Effector memory CD8-positive, alpha-beta T cell (primary cell): ENCODE measurements at regions not wholly inside any gene's neighbourhood (a gene's known extent, or its start where the extent isn't known, plus 50 kb on each side); places are given as distances from the start of the nearest gene placed in this dataset.
"Not testable (repeated sequence)": the region's sequence is repeated elsewhere in the genome, so short reads cannot be mapped to it uniquely, and the experiment has no call there.

Experiments used
- ATAC-seq: fragments of 150-1000 bp; cut with Tn5 transposase; replicated peaks from 2 replicates; pipeline ENCODE4 v1.10.0; 2021; ENCODE audit warnings: mild to moderate bottlenecking, moderate library complexity
- DNase-seq, 3 experiments: peaks; one replicate each; pipeline ENCODE4 v3.0.0; 2021
- H3K27ac Mint-ChIP-seq, 2 donors: one replicate each; pipeline ENCODE4 v1.8.0; 2022; ENCODE audit warnings: mild to moderate bottlenecking in 2 of 2, mixed read lengths in 2 of 2, moderate library complexity in 2 of 2
- H3K27me3 Mint-ChIP-seq, 2 donors: one replicate each; pipeline ENCODE4 v1.8.0; 2022; ENCODE audit warnings: mixed read lengths in 2 of 2
- H3K36me3 Mint-ChIP-seq: one replicate; pipeline ENCODE4 v1.8.0; 2022; ENCODE audit warnings: mild to moderate bottlenecking, moderate library complexity, mixed read lengths; ENCODE audit not compliant: insufficient read depth
- H3K4me1 Mint-ChIP-seq, 2 donors: one replicate each; pipeline ENCODE4 v1.8.0; 2022; ENCODE audit warnings: low read depth in 2 of 2, mixed read lengths in 2 of 2
- H3K4me3 Mint-ChIP-seq, 2 donors: one replicate each; pipeline ENCODE4 v1.8.0; 2022; ENCODE audit warnings: mild to moderate bottlenecking in 2 of 2, mixed read lengths in 2 of 2, moderate library complexity in 2 of 2
- H3K9me3 Mint-ChIP-seq, 2 donors: one replicate each; pipeline ENCODE4 v1.8.0; 2022; ENCODE audit warnings: mixed read lengths in 2 of 2

DNA sequence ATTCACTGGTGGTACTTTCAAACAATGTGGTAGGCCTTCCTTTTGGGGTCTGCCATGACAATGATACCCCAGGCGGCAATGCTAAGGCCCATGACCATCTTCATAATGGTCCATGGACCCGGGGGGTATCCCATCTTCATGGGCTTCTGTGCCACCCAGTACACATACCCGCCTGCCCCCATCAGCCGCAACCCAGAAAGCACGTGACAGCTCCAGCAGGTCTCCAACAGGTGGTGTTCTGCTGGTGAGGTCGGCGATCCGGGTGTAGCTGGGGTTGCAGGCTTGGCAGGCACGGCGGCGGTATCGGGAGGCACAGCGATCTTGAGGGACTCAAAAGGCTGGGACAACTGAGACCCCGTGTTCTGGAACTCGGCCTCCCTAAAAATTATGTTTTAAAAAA, 214.5 kb downstream of the SNRPN start:
- H3K27me3 Mint-ChIP-seq: no peaks in the 10 kb centered on the region
- H3K4me3 Mint-ChIP-seq: no peak overlapping the region
- no peaks in the 10 kb centered on the region for H3K4me1 Mint-ChIP-seq
- no peaks in the 10 kb centered on the region for H3K36me3 Mint-ChIP-seq
- ATAC-seq: no peak
- H3K27ac Mint-ChIP-seq: no peak overlapping the region
- peaks cover 0 to 2% of the 10 kb centered on the region in 2 donors for H3K9me3 Mint-ChIP-seq
- DNase-seq: no peak

DNA sequence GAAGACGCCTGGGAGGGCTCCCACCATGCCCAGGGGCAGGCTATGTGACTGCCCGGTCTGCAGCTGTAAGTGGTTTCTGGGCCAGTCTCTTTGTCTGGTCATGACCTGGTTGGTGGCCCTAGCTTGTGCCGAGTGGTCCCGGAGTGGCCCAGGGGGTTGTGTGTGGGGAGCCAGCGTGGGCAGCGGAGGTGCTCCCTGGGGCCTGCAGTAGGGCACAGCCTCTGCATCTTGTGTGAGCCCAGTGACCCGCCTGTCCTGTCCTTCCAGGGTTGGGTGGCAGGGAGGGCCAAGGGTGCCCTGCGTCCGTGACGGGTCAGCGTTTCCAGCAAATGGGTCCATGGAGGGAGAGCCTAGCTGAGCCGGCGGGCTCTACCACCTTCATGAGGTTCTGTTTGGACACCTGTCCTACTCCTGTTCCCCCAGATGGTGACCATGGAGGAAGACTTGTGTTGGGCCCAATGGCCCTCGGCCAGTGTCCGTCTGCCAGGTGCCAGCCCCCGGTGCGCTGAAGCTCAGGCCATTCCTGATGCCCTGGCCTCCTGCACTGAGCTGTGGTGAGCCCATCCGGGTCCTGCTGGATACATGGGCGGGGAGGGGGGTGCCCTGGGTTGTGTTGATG, 215.4 kb downstream of the SNRPN start:
- Mint-ChIP-seq H3K9me3 (peaks cover 4 to 8% of the 10 kb centered on the region in 2 donors), H3K4me1 (no peaks in the 10 kb centered on the region), H3K36me3 (no peaks in the 10 kb centered on the region), H3K27me3 (no peaks in the 10 kb centered on the region), H3K4me3 (no peak overlapping the region), H3K27ac (no peak overlapping the region)
- ATAC-seq (no peak), DNase-seq (no peak)

DNA sequence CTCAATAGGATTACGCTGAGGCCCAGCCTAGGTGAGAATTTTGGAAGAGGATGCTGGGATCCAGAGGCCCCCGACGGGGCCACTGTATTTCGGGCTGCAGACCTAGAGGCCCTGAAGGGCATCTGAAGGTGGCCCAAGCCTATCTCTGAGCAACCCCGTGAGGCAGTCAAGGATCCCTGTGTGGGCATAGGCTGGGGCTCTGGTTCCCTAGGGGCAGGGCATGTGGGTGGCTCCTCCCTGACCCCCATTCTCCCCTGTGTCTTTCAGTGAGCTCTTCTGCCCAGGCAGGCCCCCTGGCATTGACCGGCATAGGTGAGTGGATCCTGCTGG, 216.0 kb downstream of the SNRPN start:
- no peak for ATAC-seq
- Mint-ChIP-seq H3K27me3 (no peaks in the 10 kb centered on the region), H3K9me3 (peaks cover 4 to 8% of the 10 kb centered on the region in 2 donors), H3K27ac (no peak overlapping the region), H3K36me3 (no peaks in the 10 kb centered on the region), H3K4me3 (no peak overlapping the region), H3K4me1 (no peaks in the 10 kb centered on the region)
- DNase-seq: no peak

DNA sequence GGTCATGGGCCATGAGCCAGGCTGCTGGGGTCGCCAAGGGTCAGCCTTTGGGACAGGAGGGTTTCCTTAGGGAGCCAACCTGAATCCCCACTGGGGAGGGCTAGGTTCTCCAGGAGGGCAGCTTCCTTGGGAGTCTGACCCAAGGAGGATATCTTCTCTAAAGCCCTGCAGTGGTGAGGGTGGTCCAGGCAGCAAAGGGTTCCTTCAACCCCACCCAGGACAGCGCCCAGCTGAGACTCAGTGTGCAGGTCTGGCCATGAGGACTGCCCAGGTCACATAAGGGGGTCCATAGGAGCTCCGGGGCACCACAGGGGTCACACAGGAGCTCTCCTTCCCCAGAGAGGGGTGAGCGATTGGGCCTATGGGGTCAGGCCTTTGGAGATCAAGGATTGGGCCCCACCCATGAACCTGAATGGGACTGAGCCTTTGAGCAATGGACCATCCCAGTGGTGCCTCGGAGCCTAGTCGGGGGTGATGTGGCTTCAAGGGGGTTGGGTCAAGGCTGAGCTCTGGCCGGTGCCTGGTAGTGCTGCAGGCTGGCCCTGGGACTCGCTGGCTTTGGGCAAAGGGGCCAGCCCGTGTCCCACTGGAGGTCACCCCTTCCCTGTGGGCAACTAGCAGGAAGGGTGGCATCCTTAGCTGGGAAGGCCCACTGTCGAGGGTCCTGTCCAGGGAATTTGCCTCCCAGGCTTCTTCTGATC, 216.5 kb downstream of the SNRPN start:
- H3K4me3 Mint-ChIP-seq: no peak overlapping the region
- peaks cover 5 to 8% of the 10 kb centered on the region in 2 donors for H3K9me3 Mint-ChIP-seq
- DNase-seq (no peak), ATAC-seq (no peak)
- no peaks in the 10 kb centered on the region for H3K4me1 Mint-ChIP-seq
- no peak overlapping the region for H3K27ac Mint-ChIP-seq
- no peaks in the 10 kb centered on the region for H3K36me3 Mint-ChIP-seq
- H3K27me3 Mint-ChIP-seq: no peaks in the 10 kb centered on the region

DNA sequence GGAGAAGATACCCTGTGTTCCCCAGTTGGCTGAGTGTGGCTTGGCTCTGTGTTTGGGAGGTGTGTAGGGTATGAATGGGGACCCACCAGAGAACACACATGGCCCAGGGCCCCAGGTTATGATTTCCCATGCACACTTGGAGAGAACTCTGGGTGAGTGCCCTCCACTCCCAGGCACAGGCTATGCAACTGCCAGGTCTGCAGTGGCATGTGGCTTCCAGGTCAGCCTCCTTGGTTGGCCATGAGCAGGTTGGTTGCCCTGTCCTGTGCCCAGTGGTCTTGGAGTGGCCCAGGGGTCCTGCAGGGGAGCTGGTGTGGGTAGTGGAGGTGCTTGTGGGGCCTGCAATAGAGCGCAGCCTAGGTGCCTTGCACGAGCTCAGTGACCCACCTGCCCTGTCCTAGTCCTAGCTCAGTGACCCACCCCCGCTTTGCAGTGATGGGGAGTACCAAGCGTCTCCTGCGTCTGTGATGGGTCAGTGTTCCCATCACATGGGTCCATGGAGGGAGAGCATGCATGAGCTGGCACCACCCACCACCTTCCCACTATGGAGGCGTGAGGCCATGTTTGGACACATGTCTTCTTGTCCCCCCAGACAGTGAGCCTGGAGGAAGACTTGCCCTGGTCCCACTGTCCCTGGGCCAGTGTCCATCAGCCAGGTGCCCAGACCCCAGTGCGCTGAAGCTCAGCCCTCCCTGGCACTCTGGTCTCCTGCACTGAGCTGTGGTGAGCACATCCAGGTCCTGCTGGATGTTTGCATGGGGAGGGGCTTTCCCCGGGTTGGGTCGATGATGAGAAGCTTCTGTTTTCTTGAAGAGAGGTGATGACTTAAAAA, 217.3 kb downstream of the SNRPN start:
- no peaks in the 10 kb centered on the region for H3K36me3 Mint-ChIP-seq
- no peaks in the 10 kb centered on the region for H3K27me3 Mint-ChIP-seq
- DNase-seq (no peak), ATAC-seq (no peak)
- H3K9me3 Mint-ChIP-seq: peaks cover 5 to 8% of the 10 kb centered on the region in 2 donors
- no peak overlapping the region for H3K4me3 Mint-ChIP-seq
- H3K27ac Mint-ChIP-seq: no peak overlapping the region
- no peaks in the 10 kb centered on the region for H3K4me1 Mint-ChIP-seq

DNA sequence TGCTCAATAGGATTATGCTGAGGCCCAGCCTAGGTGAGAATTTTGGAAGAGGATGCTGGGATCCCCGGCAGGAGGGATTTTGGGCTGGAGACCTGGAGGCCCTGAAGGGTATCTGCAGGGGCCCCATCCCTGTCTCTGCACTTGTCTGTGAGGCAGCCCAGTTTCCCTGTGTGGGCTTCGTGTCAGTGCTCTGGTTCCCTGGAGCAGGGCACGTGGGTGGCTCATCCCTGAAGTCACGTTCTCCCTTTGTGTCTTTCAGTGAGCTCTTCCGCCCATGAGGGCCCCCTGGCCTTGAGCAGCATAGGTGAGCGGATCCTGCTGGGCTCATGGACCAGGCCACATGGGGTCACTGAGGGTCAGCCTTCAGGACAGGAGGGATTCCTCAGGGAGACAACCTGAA, 217.9 kb downstream of the SNRPN start:
- no peaks in the 10 kb centered on the region for H3K36me3 Mint-ChIP-seq
- ATAC-seq (no peak), DNase-seq (no peak)
- H3K4me3 Mint-ChIP-seq: no peak overlapping the region
- no peak overlapping the region for H3K27ac Mint-ChIP-seq
- H3K4me1 Mint-ChIP-seq: no peaks in the 10 kb centered on the region
- no peaks in the 10 kb centered on the region for H3K27me3 Mint-ChIP-seq
- H3K9me3 Mint-ChIP-seq: peaks cover 5 to 8% of the 10 kb centered on the region in 2 donors

DNA sequence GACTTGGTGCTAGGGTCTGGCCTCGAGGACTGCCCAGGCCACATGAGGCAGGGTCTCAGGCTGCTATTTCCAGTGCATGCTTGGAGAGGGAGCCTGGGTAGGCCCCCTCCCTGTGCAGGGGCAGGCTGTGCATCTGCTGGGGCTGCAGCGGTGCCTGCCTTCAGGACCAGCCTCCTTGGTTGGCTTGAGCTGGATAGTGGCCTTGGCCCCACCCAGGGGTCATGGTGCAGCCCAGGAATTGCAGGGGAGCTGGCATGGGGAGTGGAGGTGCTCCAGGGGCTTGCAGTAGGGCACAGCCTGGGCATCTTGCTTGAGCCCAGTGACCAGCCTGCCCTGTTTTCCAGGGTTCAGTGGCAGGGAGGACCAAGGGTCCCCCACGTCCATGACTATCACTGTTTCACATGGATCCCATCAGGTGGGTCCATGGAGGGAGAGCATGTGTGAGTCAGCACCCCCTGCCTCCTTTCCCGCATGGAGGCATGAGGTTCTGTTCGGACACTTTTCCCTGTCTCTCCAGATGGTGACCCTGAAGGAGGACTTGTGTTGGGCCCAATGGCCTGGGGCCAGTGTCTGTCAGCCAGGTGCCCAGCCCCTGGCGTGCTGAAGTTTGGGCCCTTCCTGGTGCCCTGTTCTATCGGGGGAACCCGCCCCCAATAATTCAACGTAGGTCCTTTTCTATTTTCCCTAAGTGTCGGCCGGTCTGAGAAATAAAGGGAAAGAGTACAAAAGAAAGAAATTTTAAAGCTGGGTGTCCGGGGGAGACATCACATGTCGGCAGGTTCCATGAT, 218.6 kb downstream of the SNRPN start:
- Mint-ChIP-seq H3K4me1 (no peaks in the 10 kb centered on the region), H3K4me3 (no peak overlapping the region), H3K9me3 (peaks cover 5 to 11% of the 10 kb centered on the region in 2 donors), H3K27ac (no peak overlapping the region), H3K27me3 (no peaks in the 10 kb centered on the region), H3K36me3 (no peaks in the 10 kb centered on the region)
- ATAC-seq (no peak), DNase-seq (no peak)

DNA sequence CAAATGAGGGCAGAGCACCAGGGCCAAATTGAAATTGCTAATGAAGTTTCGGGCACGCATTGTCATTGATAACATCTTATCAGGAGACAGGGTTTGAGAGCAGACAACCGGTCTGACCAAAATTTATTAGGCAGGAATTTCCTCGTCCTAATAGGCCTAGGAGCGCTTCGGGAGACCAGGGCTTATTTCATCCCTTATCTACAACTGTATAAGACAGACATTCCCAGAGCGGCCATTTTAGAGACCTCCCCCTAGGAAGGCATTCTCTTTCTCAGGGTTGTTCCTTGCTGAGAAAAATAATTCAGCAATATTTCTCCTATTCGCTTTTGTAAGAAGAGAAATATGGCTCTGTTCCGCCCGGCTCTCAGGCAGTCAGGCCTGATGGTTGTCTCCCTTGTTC, 219.4 kb downstream of the SNRPN start:
- ATAC-seq, H3K27me3 Mint-ChIP-seq, H3K27ac Mint-ChIP-seq, H3K4me1 Mint-ChIP-seq, H3K36me3 Mint-ChIP-seq, DNase-seq, H3K4me3 Mint-ChIP-seq: not testable (repeated sequence)
- H3K9me3 Mint-ChIP-seq: peaks cover 7 to 18% of the 10 kb centered on the region in 2 donors

DNA sequence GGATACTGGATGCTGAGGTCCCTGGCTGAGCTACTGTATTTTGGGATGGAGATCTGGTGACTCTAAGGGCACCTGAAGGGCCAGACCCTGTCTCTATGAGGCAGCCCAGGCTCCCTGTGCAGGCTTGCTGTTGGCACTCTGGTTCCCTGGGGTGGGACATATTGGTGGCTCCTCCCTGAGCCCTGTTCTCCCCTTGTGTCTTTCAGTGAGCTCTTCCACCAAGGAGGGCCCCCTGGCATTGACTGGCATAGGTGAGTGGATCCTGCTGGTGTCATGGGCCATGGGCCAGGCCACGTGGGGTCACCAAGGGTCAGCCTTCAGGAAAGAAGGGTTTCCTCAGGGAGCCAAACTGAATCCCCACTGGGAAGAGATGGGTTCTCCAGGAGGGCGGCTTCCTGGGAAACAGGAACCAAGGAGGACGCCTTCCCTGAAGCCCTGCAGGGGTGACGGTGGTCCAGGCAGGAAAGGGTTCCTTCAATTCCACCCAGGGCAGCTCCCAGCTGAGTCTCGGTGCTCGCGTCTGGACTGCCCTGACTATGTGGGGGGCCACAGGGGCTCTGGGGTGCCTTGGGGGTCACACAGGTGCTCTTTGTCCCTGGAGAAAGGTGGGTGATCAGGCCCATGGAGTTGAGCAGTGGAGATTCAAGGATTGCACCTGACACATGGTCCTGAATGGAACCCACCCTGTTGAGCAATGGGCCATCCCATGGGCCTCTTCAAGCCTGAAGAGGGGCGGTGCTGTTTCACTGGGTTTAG, 220.4 kb downstream of the SNRPN start:
- ATAC-seq (no peak), DNase-seq (no peak)
- H3K4me3 Mint-ChIP-seq: no peak overlapping the region
- no peaks in the 10 kb centered on the region for H3K27me3 Mint-ChIP-seq
- H3K27ac Mint-ChIP-seq: no peak overlapping the region
- H3K4me1 Mint-ChIP-seq: no peaks in the 10 kb centered on the region
- H3K9me3 Mint-ChIP-seq: peaks cover 5 to 19% of the 10 kb centered on the region in 2 donors
- no peaks in the 10 kb centered on the region for H3K36me3 Mint-ChIP-seq

DNA sequence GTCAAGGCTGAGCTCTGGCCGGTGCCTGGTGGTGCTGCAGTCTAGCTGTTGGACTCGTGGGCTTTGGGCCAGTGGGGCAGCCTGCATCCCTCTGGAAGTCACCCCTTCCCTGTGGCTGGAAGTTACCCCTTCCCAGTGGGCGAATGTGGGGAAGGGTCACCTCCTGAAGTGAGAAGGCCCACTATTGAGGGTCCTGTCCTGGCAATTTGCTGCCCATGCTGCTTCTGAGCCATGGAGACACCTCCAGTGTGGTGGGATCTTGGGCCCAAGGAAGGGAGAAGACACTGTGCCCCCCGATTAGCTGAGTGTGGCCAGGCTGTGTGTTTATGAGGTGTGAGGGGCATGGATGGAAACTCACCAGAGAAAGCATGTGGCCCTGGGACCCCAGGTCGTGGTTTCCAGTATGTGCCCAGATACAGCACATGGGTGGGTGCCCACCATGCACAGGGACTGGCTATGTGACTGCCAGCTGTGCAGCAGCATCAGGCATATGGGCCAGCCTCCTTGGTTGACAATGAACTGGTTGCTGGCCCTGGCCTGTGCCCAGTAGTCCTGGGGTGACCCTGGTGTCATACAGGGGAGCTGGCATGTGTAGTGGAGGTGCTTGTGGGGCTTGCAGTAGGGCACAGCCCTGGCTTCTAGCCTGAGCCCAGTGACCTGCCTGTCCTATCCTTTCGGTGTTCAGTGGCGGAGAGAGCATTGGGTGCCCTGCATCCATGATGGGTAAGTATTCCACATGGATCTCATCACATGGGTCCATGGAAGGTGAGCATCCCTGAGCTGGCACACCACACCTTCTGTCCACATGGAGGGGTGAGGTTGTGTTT, 221.2 kb downstream of the SNRPN start:
- Mint-ChIP-seq H3K4me1 (no peaks in the 10 kb centered on the region), H3K27me3 (no peaks in the 10 kb centered on the region), H3K9me3 (peaks cover 5 to 19% of the 10 kb centered on the region in 2 donors), H3K4me3 (no peak overlapping the region), H3K27ac (no peak overlapping the region), H3K36me3 (no peaks in the 10 kb centered on the region)
- DNase-seq (no peak), ATAC-seq (no peak)

DNA sequence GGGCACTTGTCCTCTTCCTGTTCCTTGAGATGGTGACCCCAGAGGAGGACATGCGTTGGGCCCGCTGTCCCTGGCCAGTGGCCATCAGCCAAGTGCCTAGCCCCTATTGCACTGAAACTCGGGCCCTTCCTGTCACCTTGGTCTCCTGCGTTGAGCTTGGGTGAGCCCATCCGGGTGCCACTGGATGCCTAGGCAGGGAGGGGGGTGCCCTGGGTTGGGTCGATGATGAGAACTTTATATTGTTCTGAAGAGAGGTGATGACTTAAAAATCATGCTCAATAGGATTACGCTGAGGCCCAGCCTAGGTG, 221.8 kb downstream of the SNRPN start:
- no peak overlapping the region for H3K27ac Mint-ChIP-seq
- H3K9me3 Mint-ChIP-seq: peaks cover 5 to 19% of the 10 kb centered on the region in 2 donors
- no peak for ATAC-seq
- H3K4me1 Mint-ChIP-seq: no peaks in the 10 kb centered on the region
- no peak for DNase-seq
- no peaks in the 10 kb centered on the region for H3K36me3 Mint-ChIP-seq
- no peak overlapping the region for H3K4me3 Mint-ChIP-seq
- no peaks in the 10 kb centered on the region for H3K27me3 Mint-ChIP-seq
